Activated CD4-positive, alpha-beta T cell treated with anti-CD3 and anti-CD28 coated beads, Interleukin-10, Interleukin-2, amounts not matched to agents 100 ng/mL and 50 ng/mL, durations not matched to agents 16 hours and 8 hours (primary cell): ENCODE measurements at regions not wholly inside any gene's neighbourhood (a gene's known extent, or its start where the extent isn't known, plus 50 kb on each side); places are given as distances from the start of the nearest gene placed in this dataset.
"Not testable (repeated sequence)": the region's sequence is repeated elsewhere in the genome, so short reads cannot be mapped to it uniquely, and the experiment has no call there.

Experiments
- DNase-seq: peaks from one replicate; pipeline ENCODE4 v3.0.0-alpha.2; 2020

GRCh38 chr7:54398863-54399262 is 143.3 kb upstream of the VSTM2A start:
- no peak for DNase-seq

- DNase-seq: no peak
Measured at GRCh38 chr7:54409917-54410316, 132.3 kb upstream of the VSTM2A start.

- no peak for DNase-seq
Measured at GRCh38 chr7:54416678-54417077, 125.5 kb upstream of the VSTM2A start.

GRCh38 chr7:54419209-54419608 is 123.0 kb upstream of the VSTM2A start:
- DNase-seq: no peak

- DNase-seq: no peak
Measured at GRCh38 chr7:54426406-54426805, 115.8 kb upstream of the VSTM2A start.

GRCh38 chr7:54429111-54429510 is 113.1 kb upstream of the VSTM2A start:
- DNase-seq: no peak

GRCh38 chr7:54439391-54439790 is 102.8 kb upstream of the VSTM2A start:
- DNase-seq: no peak

GRCh38 chr7:54444046-54444686 is 98.0 kb upstream of the VSTM2A start:
- DNase-seq: not testable (repeated sequence)

GRCh38 chr7:54453168-54453567 is 89.0 kb upstream of the VSTM2A start:
- not testable (repeated sequence) for DNase-seq

- DNase-seq: not testable (repeated sequence)
Measured at GRCh38 chr7:54454700-54455099, 87.5 kb upstream of the VSTM2A start.

GRCh38 chr7:54465095-54465494 is 77.1 kb upstream of the VSTM2A start:
- no peak for DNase-seq

GRCh38 chr7:54469740-54470139 is 72.4 kb upstream of the VSTM2A start:
- no peak for DNase-seq

GRCh38 chr7:54476609-54477008 is 65.6 kb upstream of the VSTM2A start:
- DNase-seq: no peak

- DNase-seq: no peak
Measured at GRCh38 chr7:54477083-54477482, 65.1 kb upstream of the VSTM2A start.

GRCh38 chr7:54483523-54483922 is 58.7 kb upstream of the VSTM2A start:
- no peak for DNase-seq

- no peak for DNase-seq
Measured at GRCh38 chr7:54485044-54485443, 57.1 kb upstream of the VSTM2A start.
